Midbrain (tissue), 1 donor: ENCODE measurements at regions not wholly inside any gene's neighbourhood (a gene's known extent, or its start where the extent isn't known, plus 50 kb on each side); places are given as distances from the start of the nearest gene placed in this dataset.

Experiments
- DNase-seq: peaks from one replicate; lab custom pipeline; 2025; lab: John Stamatoyannopoulos, UW

DNA sequence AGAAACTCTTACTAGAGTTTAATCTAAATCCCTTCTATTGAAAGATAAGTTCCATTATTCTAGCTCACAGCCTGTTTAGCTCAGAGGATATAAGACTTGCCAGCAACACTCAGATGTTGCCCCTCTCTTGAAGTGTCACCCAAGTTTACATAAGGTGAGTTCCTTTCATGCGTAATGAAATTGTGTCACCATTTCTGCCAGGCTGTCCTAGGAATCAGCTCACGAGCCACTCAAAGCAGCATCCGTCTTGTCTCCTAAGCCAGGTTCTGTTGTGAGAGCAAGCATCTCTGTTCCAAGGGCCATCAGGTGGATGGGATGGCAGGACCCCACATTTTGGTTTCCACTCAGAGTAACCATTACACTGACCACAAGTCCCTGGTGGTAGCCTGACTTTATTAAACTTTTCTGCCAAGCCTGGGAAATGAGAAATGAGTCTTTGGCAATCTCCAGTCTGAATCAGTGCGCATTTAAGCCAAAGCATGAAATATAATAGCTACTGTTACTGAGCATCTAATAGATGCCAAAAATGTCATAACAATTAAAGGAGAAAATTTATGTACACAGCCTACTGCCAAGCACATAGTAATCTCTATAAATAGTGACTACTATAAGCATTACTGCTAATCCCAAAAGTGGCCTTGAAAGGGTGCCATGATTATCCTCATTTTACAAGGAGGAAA is 179.6 kb upstream of the MIR17HG start:
- no peak for DNase-seq

DNA sequence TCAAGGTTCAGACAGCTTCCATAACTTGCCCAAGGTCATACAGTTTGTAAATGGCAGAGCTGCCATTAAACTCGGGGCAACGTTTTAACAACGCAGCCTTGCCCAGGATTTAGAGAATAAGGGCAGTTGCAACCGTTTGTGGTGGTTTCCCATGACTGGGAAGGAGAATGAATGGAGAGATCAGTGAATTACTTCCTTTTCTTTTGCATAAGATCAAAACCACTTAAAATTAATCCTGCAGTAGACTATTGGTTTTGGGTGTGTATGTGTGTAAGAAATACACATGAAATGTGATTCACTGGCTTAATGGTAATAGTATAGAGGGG is 179.1 kb upstream of the MIR17HG start:
- DNase-seq = no peak

DNA sequence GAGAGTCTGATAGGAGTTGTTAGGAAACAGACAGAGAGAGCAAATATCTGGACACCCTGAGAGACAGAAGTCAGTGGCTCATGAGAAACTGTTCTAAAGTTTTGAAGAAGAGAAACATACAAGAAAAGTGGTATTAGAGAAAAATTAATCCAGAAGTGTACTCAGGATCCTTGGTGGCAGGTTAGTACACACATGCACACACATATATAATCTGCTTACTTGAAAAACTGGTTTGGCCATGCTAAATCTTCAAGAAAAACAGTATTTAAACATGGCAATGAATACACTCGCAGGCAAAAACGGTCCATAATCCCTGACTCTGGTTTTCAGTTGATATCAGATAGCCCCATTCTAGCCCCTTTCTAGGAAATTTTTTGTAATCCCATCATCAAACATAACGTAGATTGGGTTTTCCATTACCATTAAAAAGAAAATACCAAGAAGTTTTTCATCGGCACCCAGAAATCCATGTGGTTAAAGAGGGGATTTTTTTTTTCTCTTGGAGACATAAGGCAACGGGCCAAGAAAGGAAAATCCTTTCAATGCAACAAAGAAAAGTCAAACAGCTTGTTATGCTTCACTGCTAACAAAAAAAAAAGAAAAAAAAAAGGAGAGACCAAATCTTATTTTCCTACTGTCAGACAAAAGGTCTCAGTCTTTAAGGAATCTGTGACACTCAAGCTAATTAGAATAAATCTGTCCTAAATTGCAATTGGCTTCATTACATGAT is 178.0 kb upstream of the MIR17HG start:
- DNase-seq = no peak

DNA sequence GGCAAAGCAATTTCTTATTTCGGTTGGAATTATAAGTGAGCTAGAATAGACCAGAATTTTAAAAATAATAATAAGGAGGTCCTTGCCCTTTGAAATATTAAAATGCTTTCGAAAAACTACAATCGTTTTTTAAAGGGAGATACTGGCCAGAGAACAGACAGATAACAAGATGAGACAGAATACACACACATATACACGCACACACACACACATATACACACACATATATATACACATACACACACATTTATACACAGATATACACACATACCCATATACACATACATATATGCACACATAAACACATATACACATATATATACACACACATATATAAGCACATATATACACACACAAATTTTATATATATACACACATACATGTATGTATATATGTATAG is 175.3 kb upstream of the MIR17HG start:
- no peak for DNase-seq

DNA sequence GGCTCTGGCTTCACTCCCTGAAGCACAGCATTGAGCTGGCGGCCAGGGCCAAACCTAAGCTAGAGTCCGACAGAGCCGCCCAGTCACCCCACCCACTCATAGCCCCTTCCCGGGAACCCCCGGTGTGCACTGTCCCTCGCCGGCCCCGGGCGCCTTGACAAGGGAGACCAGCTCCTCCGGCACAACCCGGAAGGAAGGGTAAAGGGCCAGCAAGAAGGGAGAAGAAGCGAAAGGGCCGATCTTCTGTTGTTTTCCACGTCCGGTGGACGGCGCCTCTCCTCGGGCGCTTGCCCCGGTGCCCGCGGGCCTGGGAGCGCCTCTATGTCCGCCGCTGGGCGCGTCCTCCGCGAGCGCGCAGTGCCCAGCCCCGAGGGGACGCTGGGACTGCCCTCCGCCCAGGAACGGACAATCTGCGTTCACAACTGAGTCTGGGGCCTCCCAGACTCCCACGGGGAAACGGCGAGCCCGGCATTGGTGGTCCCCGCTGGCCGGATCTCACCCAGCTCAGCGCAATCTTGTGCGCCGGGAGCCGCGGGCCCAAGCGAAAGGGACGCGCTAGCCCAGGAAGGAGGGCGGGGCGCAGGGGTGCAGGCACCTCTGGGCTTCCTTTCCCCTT is 172.5 kb upstream of the MIR17HG start:
- DNase-seq = no peak

DNA sequence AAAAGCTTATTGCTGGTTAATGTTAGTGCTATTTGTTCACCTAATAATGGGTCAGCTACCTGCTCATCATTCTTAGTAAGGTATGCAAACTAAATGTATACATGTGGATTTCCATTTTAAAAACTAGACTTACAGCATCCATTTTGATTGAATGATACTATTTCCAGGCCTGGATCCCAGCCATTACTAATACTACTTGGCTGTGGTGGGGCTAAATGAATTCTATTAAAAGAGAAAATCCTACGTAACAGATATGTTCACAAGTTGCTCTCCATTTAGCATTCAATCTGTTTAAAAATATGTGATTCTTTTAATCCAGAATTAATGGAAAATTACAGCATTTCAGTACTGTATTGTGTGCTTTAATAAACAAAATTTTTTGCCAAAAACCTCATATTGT is 169.4 kb upstream of the MIR17HG start:
- no peak for DNase-seq

DNA sequence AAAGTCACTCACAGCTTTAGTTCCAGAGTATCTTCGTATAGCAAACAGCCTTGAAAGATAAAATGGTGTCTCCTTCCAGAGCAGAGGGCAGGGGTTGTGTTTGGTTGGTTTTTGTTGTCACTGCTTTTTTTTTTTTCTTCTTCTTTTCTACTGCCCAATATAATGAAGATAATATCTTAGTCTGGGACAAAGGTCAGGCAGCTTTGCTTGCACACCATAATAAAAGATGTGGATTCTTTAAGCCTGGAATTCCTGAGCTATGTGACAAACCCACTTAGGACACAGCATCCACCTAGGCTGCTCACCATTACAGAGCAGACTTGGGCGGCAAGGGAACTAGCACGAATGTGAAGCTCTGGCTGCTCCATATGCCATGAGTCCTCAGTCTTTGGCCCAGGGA is 165.6 kb upstream of the MIR17HG start:
- no peak for DNase-seq

DNA sequence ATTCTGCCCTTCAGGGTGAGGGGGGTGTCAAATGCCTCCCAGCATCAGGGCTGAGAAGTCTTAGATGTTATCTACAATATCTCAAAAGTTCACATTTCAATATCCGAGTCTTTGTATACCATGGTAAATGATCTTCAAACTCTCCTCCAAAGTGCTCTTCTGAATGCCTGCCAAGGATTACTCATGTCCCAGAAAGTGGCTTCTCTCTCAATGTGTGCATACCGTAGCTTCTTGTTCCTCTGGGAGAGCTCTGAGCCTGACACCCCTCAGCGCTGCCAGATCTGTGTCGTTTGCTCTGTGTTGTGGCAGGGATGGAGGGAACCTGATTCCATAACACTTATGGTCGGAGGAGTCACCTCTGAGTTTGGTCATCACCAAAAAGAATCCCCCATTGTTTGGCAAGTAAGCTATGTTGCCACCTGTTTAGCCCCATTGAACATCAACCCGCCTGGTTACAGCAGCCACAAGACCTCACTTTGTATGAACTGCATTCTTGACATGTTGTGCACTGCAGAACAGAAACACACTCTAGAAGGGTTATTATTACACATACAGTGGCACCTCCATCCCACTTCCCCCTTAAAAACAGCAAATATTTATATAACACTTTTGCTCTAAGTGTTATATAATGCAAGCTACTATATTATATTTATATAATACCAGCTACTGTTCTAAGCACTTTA is 163.1 kb upstream of the MIR17HG start:
- no peak for DNase-seq

DNA sequence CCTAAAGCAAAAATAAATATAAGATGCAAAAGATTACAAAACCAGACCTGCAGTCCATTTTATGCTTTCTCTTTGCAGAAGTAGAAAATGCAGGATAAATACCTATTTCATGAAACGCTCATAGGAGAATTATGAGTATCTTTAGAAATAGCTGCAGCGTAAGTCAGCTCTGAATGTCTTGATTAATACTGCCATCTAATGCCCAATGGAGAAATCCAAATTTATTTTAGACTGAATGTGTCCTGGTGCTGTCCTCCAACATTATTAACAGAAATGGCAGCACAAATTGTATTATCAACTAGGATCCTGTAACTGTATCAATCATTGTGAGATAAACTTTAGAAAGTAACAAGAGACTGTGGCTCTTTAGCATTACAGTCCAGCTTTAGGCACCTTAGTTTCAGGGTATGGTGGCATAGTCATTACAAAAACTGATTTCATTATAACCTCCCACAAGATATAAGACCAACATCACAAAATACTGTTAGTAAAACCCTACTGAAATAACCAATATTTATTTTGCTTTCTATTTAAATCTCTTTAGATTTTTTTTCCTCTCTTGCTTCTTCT is 162.1 kb upstream of the MIR17HG start:
- peak; percentile 48 for DNase-seq

DNA sequence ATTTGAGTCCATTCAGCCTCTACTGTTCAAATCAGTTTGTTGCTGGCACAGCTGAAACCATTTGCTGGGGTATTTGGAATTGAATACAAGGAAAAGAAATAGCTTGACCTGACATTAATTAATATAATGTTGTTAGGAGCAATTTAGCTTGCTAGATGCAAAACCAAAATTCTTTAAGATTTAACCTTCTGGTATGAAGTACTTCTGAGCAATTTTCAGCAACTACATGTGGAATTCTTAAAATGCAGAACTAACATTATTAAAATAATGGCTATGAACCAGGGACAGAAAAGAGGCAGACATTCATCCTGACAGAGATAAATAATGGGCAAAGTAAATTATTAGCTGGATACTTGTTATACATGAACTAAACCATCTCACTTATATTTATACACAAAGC is 160.0 kb upstream of the MIR17HG start:
- no peak for DNase-seq

DNA sequence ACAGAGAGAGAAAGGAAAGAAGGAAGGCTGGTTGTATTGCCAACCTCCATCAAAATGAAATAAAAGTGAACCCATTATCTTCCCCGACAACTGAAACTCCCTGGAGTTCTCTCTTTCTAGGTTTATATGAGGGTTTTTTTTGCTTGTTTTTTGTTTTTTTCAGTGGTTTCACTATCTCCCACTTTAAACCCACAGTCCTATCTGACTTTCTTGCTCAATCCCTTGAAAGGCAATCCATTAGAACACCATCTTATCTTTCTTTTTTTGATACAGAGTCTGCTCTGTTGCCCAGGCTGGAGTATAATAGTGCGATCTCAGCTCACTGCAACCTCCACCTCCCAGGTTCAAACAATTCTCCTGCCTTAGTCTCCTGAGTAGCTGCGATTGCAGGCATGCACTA is 158.0 kb upstream of the MIR17HG start:
- no peak for DNase-seq

DNA sequence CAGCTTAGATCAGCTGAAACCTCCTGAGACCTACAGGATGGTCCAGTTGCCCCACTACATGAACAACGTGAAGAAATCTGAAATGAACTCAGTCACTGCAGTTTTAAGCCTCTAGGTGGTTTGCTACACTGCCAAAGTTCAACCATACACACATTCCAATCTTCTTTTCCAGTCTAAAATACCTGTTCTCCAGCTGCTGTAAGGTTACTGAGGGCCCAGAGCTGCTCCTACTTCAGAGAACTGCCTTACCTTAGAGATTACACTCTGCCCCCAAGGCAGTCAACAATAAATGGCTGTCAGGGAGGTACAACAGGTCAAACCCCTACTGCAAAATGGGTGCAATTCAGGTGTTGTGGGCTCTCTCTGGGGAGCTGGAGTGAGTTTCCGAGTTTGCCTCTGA is 154.1 kb upstream of the MIR17HG start:
- DNase-seq = no peak

DNA sequence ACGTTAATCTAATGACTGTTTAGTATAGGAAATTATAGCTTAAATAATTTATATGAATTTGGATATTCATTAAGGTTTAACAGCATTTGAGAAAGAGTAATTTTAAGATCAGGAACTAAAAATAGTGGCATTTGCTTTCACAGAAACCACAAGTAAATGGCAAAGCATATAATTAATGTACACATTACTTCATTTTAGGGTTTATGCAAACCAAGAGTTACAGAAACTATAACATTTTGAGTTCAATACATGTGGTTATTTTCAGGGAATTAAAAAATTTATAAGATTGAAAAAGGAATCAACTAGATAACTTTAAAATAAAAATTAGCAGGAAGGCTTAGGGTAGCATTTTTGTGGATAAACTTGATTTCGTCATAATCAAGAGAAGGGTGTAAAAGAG is 151.7 kb upstream of the MIR17HG start:
- DNase-seq = no peak

DNA sequence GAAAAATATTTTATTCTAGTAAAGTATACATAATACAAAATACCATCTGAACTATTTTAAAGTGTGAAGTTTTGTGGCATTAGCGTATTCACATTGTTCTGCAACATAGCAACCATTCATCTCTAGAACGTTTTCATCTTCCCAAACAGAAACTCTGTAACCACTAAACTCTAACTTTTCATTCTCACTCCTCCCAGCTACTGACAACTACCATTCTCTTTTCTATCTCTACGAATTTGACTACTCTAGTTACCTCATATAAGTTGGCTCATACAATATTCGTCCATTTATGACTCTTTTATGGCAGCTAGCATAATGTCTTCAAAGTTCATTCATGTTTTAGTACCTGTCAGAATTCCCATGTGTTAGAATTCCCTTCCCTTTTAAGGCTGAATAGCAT is 150.5 kb upstream of the MIR17HG start:
- DNase-seq = no peak

DNA sequence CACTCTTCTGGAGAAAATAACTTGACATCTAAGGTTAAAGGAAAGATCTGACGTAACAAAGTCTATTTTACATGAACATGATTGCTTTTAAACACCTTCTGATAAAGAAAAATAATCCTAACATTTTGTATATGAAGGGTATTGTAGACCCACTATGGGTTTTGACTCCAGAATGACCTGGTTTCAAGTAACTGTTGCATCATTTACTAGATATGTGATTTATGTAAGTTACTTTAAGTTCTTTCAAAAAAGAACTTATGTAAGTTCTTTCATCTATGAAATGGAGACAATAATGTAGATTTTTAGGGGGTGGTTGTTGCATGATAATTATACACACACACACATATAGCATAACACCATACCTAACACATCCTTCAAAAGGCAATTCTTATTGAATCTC is 147.6 kb upstream of the MIR17HG start:
- DNase-seq = no peak

DNA sequence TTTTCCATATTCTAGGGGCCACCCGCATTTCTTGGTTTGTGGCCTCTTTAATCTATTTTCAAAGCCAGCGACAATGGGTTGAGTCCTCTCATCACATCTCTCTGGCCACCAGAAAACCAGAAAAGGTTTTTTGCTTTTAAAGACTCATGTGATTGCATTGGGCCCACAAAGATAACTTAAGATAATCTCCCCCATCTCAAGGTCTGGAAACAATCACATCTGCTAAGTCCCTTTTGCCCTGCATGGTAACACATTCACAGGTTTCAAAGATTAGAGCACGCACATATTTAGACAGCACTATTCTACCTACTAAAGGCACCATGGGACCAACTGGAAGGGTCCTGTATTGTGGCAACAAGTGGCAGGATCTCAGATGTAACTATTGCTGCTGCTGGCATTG is 147.0 kb upstream of the MIR17HG start:
- no peak for DNase-seq

DNA sequence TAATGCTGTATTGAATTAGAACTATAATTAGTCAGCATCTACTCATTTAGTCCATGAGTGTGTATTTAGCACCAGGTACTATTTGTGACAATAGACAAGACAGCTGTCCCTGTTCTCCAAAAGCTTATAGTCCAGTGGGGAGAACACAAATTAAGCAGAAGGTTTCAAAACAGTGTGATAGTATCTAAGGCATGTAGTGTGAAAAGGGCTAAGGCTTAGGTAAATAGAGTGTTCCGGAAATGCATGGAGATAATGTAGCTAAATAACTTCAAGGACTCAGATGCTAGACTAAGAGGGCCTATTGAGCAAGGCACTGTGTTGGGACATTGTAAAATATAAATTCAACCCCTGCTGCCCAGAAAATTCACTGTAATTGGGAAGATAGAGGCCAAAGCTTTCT is 144.1 kb upstream of the MIR17HG start:
- no peak for DNase-seq

DNA sequence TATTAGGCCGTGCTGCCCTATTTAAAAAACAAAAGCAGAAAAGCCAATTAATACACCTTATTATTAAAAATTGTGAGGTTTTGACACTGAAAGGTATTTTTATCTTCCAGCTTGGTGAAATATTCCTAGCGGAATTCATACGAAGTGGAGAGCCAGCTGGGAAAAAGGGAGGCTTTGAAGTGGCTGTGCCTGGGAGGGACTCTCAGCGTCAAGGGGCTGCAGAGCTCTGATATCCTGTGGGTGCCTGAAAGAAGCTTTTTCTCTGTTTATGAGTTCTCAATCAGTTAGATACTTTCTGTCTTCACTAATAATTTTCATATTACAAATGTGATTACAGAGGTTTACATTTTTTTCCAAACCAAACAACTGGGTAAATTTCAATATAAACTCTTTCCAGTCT is 140.2 kb upstream of the MIR17HG start:
- DNase-seq = no peak

DNA sequence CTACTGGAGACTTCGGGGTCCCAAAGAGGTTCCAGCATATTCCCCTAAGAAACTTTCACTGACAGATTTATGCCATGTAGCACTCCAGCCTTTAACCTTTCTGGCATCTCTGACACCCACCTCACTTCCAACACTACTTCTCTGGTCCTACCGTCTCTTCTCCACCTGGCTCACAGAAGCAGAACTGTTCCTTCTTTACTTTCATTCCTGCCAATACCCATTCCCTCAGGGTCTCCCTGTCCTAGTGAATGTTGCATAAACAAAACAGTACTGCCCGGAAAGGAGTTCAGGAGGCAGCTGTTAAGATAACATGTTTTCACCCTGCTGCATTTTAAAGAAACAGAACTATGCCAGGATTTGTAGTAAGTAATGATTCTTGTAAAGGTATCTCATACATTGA is 136.0 kb upstream of the MIR17HG start:
- no peak for DNase-seq

DNA sequence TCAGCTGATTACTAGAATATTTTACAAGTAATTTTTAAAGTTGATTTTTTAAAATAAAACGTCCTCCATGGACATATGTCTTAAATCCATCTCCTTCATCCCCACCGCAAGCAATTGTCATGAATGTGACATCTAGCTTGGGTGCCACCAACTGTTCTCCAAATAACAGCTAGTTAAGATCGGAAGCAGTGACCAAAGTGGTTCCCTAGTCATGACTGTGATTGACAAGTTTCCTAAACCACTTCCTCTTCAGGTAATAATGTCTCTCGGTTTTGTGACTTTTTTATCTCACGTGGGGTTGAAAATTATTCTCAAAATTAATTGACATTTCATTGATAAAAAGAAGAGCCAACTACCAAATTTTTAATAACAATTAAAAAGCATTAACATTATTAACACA is 135.3 kb upstream of the MIR17HG start:
- DNase-seq = no peak

DNA sequence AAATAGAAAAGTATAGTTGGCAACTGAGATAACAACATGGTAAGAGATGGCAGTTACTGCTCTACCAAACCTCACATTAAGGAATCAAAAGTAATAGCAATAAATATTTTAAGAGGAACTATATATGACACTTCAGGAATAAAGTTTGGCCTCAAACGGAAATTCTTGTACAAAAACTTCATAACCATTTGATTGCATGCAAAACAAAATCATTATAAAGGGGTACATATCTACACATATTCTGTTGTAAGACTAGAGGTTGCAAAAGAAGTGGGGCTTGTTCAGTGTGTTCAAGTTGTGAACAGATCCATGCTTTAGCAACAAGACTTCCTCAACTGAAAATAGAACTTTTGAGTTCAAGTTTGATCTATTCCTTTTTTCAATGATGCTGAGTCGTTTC is 133.5 kb upstream of the MIR17HG start:
- no peak for DNase-seq

DNA sequence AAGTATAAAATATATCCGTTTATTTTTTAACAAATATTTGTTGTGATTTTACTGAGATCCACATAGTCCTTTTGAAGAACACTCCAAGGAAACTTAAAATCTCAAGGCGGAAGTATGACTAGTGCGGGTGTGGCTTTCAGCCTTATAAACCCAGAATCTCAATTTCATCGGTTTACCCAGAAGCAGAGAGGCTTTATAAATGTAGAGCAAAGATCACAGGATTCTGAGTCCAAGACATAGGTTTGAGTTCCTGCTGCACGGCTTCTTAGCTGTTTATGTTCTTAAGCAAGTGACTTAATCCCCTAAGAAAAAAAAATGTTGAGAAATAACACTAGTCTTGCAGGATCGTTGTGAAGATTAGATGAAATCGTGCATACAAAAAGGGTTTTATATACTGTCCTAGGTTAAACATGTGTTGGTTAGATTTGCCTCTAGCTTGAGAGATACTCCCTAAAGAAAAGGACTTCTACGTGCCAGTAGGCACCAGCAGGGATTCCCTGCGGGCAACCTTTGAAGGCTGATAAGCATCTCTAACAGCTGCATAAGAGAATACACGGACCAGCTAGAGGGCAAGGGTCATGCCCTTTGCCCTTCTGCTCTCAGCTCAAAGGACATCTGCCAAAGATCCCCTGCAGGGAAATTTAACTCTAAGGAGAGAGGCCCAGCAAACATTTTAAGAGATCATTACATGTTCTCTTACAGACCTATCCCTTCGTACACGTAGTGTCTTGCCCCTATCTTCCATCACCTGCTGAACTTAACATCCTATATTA is 130.4 kb upstream of the MIR17HG start:
- no peak for DNase-seq
